Stomach (tissue), 8 donors: ENCODE measurements at regions not wholly inside any gene's neighbourhood (a gene's known extent, or its start where the extent isn't known, plus 50 kb on each side); places are given as distances from the start of the nearest gene placed in this dataset.

ENCODE experiments used
- DNase-seq, 2 donors: peaks; one replicate each; pipeline versions ENCODE4 v3.0.0 to v3.0.0-alpha.2; 2013 to 2019
- H3K27ac ChIP-seq, 5 donors: fragments of 200-600 bp in 4 of 5; sonication (generic) in 4 of 5; one replicate each; pipeline ENCODE4 v1.5.1; 2013 to 2019; ENCODE audit warnings: mild to moderate bottlenecking in 1 of 5, moderate library complexity in 1 of 5
- H3K27me3 ChIP-seq, 3 donors: fragments of 200-600 bp; sonication (generic); one replicate each; pipeline ENCODE4 v1.5.1; 2017 to 2019; ENCODE audit warnings: mixed run types in 1 of 3
- H3K36me3 ChIP-seq, 4 donors: fragments of 200-600 bp; sonication (generic); 1 replicate in 3 of 4; 2 replicates in 1 of 4; pipeline ENCODE4 v1.5.1; 2016 to 2019
- H3K4me1 ChIP-seq, 4 donors: fragments of 200-600 bp; sonication (generic); one replicate each; pipeline ENCODE4 v1.5.1; 2016 to 2019
- H3K4me3 ChIP-seq, 4 donors: fragments of 200-600 bp; sonication (generic) in 3 of 4; one replicate each; pipeline ENCODE4 v1.5.1; 2016 to 2019; ENCODE audit warnings: mild to moderate bottlenecking in 1 of 4
- H3K9me3 ChIP-seq, 4 donors: fragments of 200-600 bp; sonication (generic); one replicate each; pipeline ENCODE4 v1.5.1; 2016 to 2019
- EP300 ChIP-seq: sonication (generic); formaldehyde crosslinking; IDR thresholded peaks from one replicate; pipeline ENCODE4 v1.6.1; 2017; ENCODE audit warnings: antibody characterized with exemption
- POLR2A ChIP-seq, 4 donors: fragments of 450-650 bp; IDR thresholded peaks; one replicate each; pipeline ENCODE4 v1.6.1; 2016; ENCODE audit warnings: antibody characterized with exemption in 4 of 4, control low read depth in 2 of 4, mild to moderate bottlenecking in 1 of 4, moderate library complexity in 1 of 4
- POLR2AphosphoS5 ChIP-seq, 3 donors: sonication (generic); formaldehyde crosslinking; IDR thresholded peaks; one replicate each; pipeline ENCODE4 v1.6.1; 2016; ENCODE audit warnings: antibody characterized with exemption in 3 of 3
- WGBS, 5 donors: extraction: QIAGEN DNeasy Blood & Tissue Kit in 3 of 5; methylation state at CpG; one replicate each; pipeline versions ENCODE4 v1.1.5 to v1.1.7; 2013 to 2018; 5-methylcytosine and 5-hydroxymethylcytosine counted together
- intact Hi-C: fragments of 100-400 bp; cut with DNase I; formaldehyde crosslinking; loops from one replicate; pipeline ENCODE4 v1.15.1; 2023; ENCODE audit warnings: low total_unique reads
- TF ChIP-seq, protein P1 (sequence below), 7 experiments: fragments of 450-650 bp in 4 of 7; fragments of 200-600 bp in 3 of 7; sonication (generic) in 3 of 7; IDR thresholded peaks; one replicate each; pipeline ENCODE4 v1.5.1; 2016 to 2019; ENCODE audit warnings: antibody characterized with exemption in 7 of 7, control low read depth in 2 of 7, mild to moderate bottlenecking in 1 of 7
- donor health status: healthy with polysubstance abuse.
- donor health status: Bipolar disorder and iron deficiency.
- donor health status: healthy.

DNA sequence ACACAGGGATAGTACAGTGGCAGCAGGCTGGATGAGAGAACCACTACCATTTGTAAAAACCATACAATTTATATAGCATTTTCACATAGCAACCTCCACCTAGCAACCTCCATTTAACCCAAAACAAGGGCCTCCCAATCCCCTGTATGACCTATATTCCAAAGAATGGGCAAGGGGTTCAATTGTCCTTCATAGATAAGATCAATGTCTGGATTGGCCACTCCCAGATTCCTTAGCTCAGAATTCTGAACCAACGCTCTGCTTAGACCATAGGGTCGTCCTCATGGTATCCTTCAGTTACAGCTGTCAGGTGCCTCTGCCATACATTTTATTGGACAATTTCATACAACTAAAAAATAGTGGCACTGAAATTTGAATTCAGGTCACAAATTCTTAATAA, 166.2 kb downstream of the KCTD12 start:
- WGBS, 5 donors: 90 to 97% (median 91%) methylated on average over 2 of the region's 2 CpGs
- intact Hi-C loops: no loop called here

GRCh38 chr13:76717092-76717491, 169.1 kb downstream of the KCTD12 start:
- intact Hi-C loops: no loop called here
- no peak for TF ChIP-seq POLR2AphosphoS5 (IDR thresholded peaks at IDR 0.05)
- no peak for TF ChIP-seq EP300
- no peak for TF ChIP-seq POLR2A (IDR thresholded peaks at IDR 0.05)
- TF ChIP-seq, protein P1, sequence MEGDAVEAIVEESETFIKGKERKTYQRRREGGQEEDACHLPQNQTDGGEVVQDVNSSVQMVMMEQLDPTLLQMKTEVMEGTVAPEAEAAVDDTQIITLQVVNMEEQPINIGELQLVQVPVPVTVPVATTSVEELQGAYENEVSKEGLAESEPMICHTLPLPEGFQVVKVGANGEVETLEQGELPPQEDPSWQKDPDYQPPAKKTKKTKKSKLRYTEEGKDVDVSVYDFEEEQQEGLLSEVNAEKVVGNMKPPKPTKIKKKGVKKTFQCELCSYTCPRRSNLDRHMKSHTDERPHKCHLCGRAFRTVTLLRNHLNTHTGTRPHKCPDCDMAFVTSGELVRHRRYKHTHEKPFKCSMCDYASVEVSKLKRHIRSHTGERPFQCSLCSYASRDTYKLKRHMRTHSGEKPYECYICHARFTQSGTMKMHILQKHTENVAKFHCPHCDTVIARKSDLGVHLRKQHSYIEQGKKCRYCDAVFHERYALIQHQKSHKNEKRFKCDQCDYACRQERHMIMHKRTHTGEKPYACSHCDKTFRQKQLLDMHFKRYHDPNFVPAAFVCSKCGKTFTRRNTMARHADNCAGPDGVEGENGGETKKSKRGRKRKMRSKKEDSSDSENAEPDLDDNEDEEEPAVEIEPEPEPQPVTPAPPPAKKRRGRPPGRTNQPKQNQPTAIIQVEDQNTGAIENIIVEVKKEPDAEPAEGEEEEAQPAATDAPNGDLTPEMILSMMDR (IDR thresholded peaks at IDR 0.05): no peak
- no peaks in the 10 kb centered on the region for H3K27me3 ChIP-seq
- H3K36me3 ChIP-seq: no peaks in the 10 kb centered on the region
- no peaks in the 10 kb centered on the region for H3K4me1 ChIP-seq
- no peak overlapping the region for H3K4me3 ChIP-seq
- H3K9me3 ChIP-seq: no peaks in the 10 kb centered on the region
- 44 to 64% (median 48%) methylated on average over 1 of the region's 1 CpG for WGBS, 5 donors
- no peak for DNase-seq
- no peak overlapping the region for H3K27ac ChIP-seq

More for the DNA sequence above, 166.2 kb downstream of the KCTD12 start:
- Histone ChIP-seq H3K27ac (no peak overlapping the region), H3K4me3 (no peak overlapping the region), H3K9me3 (no peaks in the 10 kb centered on the region), H3K4me1 (peaks cover 0 to 20% (median 2%) of the 10 kb centered on the region in 4 donors), H3K36me3 (no peaks in the 10 kb centered on the region), H3K27me3 (no peaks in the 10 kb centered on the region)
- TF ChIP-seq POLR2AphosphoS5 (IDR thresholded peaks at IDR 0.05) (no peak), POLR2A (IDR thresholded peaks at IDR 0.05) (no peak), EP300 (no peak)
- TF ChIP-seq, protein P1 (IDR thresholded peaks at IDR 0.05): no peak
- DNase-seq: no peak

DNA sequence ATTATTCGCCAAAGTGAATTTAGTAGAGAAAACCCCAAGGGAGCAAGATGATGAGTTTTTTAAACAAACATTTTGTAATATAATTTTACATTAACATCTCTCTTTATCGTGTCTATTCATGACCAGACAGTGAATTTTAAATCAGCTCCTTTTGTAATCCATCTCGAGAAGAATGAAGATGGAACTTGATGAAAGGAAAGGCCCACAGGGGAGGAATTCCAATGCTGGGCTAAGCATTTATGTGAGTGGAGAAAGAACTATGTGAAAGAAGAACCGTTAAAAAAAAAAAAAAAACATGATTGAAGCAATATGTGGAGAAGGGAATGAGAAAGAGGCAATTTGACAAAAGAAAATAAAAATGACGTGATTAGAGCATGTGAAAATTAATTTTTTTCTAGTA, 170.6 kb downstream of the KCTD12 start:
- intact Hi-C loops: no loop called here
- H3K36me3 ChIP-seq: no peaks in the 10 kb centered on the region
- no peak overlapping the region for H3K27ac ChIP-seq
- H3K4me3 ChIP-seq: no peak overlapping the region
- H3K27me3 ChIP-seq: no peaks in the 10 kb centered on the region
- no peak for DNase-seq
- TF ChIP-seq POLR2A (IDR thresholded peaks at IDR 0.05) (no peak), EP300 (no peak), POLR2AphosphoS5 (IDR thresholded peaks at IDR 0.05) (no peak)
- TF ChIP-seq, protein P1 (IDR thresholded peaks at IDR 0.05): no peak
- WGBS, 5 donors: 76 to 91% (median 81%) methylated on average over 5 of the region's 5 CpGs
- no peaks in the 10 kb centered on the region for H3K9me3 ChIP-seq
- peaks cover 0 to 6% (median 1%) of the 10 kb centered on the region in 4 donors for H3K4me1 ChIP-seq

- DNase-seq: no peak
- Histone ChIP-seq H3K36me3 (no peaks in the 10 kb centered on the region), H3K4me1 (peaks cover 0 to 8% (median 3%) of the 10 kb centered on the region in 4 donors), H3K27me3 (no peaks in the 10 kb centered on the region), H3K4me3 (no peak overlapping the region), H3K9me3 (no peaks in the 10 kb centered on the region), H3K27ac (no peak overlapping the region)
- no peak for TF ChIP-seq POLR2AphosphoS5 (IDR thresholded peaks at IDR 0.05)
- no peak for TF ChIP-seq EP300
- TF ChIP-seq, protein P1 (IDR thresholded peaks at IDR 0.05): no peak
- no peak for TF ChIP-seq POLR2A (IDR thresholded peaks at IDR 0.05)
- WGBS, 5 donors: 83 to 95% (median 93%) methylated on average over 4 of the region's 4 CpGs
- intact Hi-C loops: no loop called here
These were observed 171.1 kb downstream of the KCTD12 start for GRCh38 chr13:76715075-76715474.
